NAMALWA (cell line): ENCODE measurements at regions not wholly inside any gene's neighbourhood (a gene's known extent, or its start where the extent isn't known, plus 50 kb on each side); places are given as distances from the start of the nearest gene placed in this dataset.

Source experiments
- DNase-seq: peaks from one replicate; pipeline ENCODE4 v3.0.0-alpha.2; 2015; ENCODE audit warnings: low spot score

DNA sequence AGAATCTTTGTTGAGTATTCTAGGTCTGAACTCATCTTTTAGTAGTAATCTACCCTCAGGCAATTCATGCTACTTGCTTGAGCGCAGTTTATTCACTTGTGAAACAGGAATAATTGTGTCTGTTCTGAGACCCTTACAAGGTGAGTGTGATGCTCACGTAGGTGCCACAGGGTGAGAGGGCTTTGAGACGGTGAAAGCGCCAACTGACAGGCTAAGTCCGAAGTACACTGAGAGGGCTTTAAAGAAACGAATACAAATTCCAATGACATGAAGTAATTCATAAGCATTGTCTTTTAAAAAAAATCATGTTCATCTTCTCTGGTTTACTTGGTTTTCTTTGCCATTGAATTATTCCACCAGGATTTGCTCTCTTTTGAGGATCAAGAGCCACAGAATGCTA is 393.7 kb upstream of the RGMA start:
- DNase-seq, result no peak

DNA sequence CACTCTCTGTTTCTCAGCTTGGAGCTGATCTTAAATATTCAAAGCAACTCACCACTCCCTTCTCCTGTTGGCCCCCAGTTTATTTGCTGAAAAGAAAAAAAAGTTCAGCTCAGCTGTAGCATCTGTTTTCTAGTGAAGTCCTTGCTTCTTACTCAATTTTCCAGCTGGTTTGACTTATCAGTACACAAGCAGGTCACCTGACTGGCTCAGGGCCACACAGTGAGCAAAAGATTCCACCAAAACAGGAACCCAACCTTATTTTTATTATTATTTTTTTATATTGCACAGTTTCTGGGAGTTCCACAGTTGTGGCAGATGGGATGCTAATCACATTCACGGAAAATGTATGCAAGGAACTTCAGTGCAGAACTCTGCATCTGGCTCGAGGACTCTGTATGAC is 390.7 kb upstream of the RGMA start:
- no peak for DNase-seq

GRCh38 chr15:93478947-93479346 is 389.9 kb upstream of the RGMA start:
- DNase-seq, result no peak

- no peak for DNase-seq
Observed at GRCh38 chr15:93477721-93478120, 388.7 kb upstream of the RGMA start.

GRCh38 chr15:93477188-93477587 is 388.2 kb upstream of the RGMA start:
- no peak for DNase-seq

DNA sequence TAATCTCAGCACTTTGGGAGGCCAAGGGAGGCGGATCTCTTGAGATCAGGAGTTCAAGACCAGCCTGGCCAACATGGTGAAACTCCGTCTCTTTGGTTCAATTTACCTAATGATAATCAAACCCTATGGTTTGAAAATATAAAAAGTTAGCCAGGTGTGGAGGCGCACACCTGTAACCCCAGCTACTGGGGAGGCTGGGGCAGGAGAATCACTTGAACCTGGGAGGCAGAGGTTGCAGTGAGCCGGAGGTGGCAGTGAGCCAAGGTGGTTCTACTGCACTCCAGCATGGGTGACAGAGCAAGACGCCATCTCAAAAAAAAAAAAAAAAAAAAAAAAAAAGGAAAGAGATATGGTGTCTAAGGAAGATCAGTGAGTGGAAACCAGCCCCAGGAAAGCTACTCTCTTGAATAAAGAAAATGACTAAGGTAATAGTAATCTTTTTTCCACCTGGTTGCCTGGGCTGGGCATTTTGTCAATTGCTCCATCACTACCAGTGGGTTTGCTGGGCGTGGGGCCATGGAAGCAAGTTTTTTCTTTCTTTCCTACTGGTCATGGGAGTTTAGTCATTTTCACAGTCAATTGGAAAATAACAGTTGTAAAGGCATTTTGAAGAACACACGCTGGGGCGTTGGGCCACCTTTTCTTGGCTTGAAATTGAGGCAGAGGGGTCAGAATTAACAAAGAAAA is 387.6 kb upstream of the RGMA start:
- DNase-seq, result no peak

DNA sequence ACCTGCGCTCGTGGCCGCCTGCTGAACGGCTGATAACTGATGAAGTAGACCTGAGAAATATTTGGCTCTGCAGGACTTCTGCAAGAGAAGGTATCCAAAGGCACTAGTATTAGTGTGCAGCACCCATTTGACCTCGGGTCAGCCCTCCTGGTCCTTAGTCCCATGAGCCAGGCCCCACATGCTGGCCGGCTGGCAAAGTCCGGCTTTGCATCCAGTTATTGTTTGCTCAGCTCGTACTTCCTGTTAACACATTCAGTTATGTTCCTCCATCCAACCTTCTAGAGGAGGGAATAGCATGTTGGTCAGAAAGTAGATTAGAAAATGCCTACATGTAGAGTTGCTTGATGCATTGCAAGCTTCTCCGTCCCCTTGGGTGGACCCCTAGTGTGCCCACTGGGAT is 385.7 kb upstream of the RGMA start:
- DNase-seq, result no peak

DNA sequence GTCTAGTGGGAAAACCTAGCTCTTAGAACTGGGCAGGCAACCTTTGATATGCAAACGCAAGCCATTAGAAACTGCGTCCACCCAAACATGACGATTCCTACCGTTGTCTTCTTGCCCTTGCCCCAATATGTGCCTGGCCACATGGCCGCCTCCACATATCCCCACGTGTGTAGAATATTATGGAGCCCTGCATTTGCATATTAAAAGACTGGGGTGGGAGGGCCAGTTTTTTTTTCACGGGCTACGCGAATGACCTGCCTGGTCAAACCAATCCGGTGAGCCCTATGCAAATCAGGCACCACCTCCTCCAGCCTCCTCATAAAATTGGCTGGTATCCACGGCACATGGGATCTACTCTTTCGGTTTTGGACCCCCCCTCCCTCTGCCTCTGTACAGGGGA is 381.0 kb upstream of the RGMA start:
- DNase-seq, result no peak

- DNase-seq, result peak; percentile 5
Observed at GRCh38 chr15:93467337-93467736, 378.3 kb upstream of the RGMA start.

- DNase-seq, result no peak
Observed at GRCh38 chr15:93466380-93466779, 377.4 kb upstream of the RGMA start.

DNA sequence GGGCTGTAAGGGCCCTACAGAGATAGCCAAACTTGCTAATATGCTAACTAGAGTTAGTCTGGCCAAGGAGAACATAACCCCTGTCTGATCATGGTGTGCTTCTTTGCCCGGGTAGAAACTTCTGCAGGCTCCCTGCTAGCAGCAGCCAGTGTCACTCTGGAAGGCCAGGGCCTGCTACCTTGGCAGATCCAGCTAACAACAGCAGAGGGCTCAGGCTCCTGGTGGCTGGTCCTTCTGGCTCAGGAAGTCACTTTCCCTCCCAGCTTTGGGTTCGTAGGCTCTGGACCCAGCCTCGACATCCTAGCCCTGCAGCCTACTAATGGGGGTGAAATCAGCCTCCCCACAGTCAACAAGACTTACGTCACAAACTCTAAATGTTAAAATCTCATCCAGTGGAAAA is 373.7 kb upstream of the RGMA start:
- no peak for DNase-seq

DNA sequence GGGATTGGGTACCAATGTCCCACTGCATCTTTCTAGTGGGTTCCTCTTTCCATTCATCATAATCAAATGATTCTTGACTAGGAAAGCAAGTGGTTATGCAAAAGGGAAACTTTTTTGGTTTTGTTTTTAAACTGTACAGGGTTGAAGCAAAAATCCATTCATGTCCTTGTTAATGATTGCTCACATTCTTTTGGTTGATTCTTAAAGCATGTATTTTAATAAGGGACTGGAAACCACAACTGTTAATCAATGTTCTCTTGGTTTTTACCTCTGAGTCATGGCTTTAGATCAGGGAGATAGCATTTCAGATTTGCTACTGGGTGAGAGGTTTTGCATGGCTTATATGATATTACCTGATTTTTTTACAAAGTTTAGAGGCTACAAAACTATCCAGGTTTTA is 371.7 kb upstream of the RGMA start:
- DNase-seq, result no peak

- no peak for DNase-seq
Observed at GRCh38 chr15:93459396-93459795, 370.4 kb upstream of the RGMA start.

DNA sequence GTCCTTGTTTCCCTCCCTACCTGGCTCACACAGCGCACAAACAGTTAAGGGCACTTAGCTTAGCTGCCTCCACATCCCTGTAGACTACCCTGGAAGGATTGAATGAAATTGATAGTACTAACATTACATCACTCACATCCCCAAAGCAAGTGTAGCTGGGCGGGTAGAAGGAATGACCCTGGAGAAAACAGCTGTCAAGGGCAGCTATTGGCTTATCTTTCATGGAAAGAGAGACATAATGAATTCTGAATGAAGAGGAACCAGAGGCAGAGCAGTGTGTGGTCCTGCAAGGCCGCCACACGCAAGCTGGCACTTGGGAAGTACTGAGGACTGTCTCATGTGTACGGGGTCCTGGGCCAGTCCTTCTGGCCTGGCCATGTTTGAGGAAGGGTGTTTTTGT is 369.6 kb upstream of the RGMA start:
- no peak for DNase-seq

- no peak for DNase-seq
Observed at GRCh38 chr15:93454788-93455187, 365.8 kb upstream of the RGMA start.

- DNase-seq, result no peak
Observed at GRCh38 chr15:93452537-93453211, 363.7 kb upstream of the RGMA start.

GRCh38 chr15:93451822-93452221 is 362.8 kb upstream of the RGMA start:
- no peak for DNase-seq

DNA sequence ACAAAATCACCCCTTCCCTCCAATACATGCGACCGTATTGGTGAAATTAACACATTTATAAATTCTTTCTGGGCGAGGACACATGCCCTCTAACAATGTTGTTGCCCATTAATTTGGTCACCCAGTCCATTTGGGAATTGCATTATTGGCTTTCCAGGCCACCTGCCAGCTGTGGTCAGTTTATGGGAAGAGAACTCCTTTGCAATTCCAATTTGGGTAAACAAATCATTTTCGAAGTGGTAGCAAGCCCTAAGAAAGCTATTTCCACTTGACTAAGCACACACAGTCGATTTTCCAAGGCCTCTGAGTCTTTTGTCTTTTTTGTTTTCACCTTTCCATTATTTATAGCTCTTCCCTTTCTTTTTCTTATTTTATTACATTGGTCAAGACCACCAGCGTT is 362.3 kb upstream of the RGMA start:
- DNase-seq, result no peak

- DNase-seq, result no peak
Observed at GRCh38 chr15:93449798-93450197, 360.8 kb upstream of the RGMA start.

- DNase-seq, result no peak
Observed at GRCh38 chr15:93438310-93438709, 349.3 kb upstream of the RGMA start.

DNA sequence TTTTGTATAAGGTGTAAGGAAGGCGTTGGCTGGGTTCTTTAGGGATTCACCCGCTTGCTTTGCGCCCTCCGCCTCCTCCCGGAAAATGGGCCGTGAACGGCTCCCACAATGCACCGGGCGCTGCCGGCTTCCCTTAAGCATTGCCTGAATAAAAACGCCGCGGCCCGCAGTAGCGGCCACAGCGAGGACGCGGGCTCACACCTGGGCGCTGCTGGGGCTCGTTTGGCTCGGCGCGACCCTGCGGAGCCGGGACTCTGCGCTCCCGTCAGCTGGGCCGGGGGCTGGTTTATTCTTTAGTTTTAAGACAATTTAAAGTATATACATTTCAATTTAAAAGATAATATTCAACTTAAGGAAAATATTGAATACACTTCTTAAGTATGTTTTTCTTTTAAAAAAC is 343.5 kb upstream of the RGMA start:
- DNase-seq, result no peak

GRCh38 chr15:93428807-93429351 is 339.9 kb upstream of the RGMA start:
- no peak for DNase-seq

DNA sequence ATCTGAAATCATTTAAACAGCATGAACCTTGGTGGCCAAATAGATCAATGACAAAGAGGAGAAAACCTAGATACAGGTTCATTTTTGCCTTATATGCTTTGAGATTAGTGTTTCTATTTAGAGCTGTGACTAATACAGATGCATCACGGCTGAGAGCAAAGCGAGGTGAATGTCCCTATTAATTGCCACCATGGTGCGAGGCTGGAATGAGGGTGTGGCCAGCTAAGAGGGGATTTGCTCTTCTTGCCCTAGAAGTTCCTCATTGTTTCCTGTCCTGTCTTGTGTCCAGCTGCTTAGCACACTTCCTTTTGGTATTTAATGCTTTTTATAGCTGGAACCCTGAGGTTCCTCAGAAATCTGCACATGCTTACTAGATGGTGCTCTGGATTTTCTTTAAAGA is 339.1 kb upstream of the RGMA start:
- no peak for DNase-seq

DNA sequence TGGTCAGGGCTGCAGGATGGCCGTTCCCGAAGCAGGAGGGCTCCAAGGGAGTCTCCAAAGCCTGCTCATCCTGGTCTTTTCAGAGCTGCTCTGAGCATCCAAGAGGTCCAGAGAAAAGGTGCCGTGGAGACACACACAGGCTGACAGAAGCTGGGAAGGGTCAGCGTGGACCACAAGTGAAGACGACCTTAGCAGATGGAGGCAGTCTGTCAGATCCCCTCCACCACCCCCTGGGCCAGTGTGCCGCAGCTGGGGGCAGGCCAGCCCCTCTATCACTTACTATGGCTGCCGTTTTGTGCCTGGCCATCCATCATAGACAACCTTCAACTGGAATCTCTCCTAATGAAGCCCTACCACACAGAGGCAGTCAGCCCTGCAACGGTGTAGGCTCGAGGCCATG is 335.1 kb upstream of the RGMA start:
- no peak for DNase-seq
